IMR-90 (cell line): ENCODE measurements at regions not wholly inside any gene's neighbourhood (a gene's known extent, or its start where the extent isn't known, plus 50 kb on each side); places are given as distances from the start of the nearest gene placed in this dataset.

Source experiments
- ATAC-seq: fragments of 200-7000 bp; cut with Tn5 transposase; 2 replicates; pipeline ENCODE4 v1.9.1; 2020; ENCODE audit warnings: low read depth, mild to moderate bottlenecking, moderate library complexity
- BruUV-seq: library from RNA; stranded (reverse); fragments of 400-500 nt; replicated peaks from 2 replicates; lab custom pipeline; 2021; lab: Mats Ljungman, UMichigan
- CTCF ChIA-PET: fragments of 300-600 bp; formaldehyde crosslinking; extraction: SDS; loops from one replicate; lab custom pipeline; 2021; ENCODE audit warnings: antibody characterized with exemption; lab: Yijun Ruan, JAX
- POLR2A ChIA-PET: fragments of 300-600 bp; sonication (Branson Sonifier 250); formaldehyde crosslinking; loops from one replicate; lab custom pipeline; 2022; ENCODE audit warnings: antibody characterized with exemption; ENCODE audit not compliant: unreplicated experiment; lab: Charles Lee
- DNase-seq: peaks from one replicate; pipeline ENCODE4 v3.0.0; 2013
- H2AFZ ChIP-seq: replicated peaks from 2 replicates; pipeline ENCODE3; 2013; ENCODE audit warnings: low read length, mild to moderate bottlenecking; ENCODE audit not compliant: poor library complexity
- H2AK5ac ChIP-seq: 2 replicates; pipeline ENCODE4 v1.6.1; 2013; ENCODE audit warnings: low read depth, low read length, inconsistent platforms
- H2AK9ac ChIP-seq: replicated peaks from 2 replicates; pipeline ENCODE3; 2013; ENCODE audit warnings: mild to moderate bottlenecking, low read depth, low read length, moderate library complexity; ENCODE audit not compliant: poor library complexity
- H2BK120ac ChIP-seq: 2 replicates; pipeline ENCODE4 v1.6.1; 2013; ENCODE audit warnings: low read depth, low read length, inconsistent platforms
- H2BK15ac ChIP-seq: 3 replicates; pipeline ENCODE4 v1.6.1; 2013; ENCODE audit warnings: low read depth, low read length, inconsistent platforms
- H2BK20ac ChIP-seq: 2 replicates; pipeline ENCODE4 v1.6.1; 2013; ENCODE audit warnings: low read depth, mild to moderate bottlenecking, inconsistent platforms, low read length, moderate library complexity
- H2BK5ac ChIP-seq: 2 replicates; pipeline ENCODE4 v1.6.1; 2013; ENCODE audit warnings: mild to moderate bottlenecking, low read depth, low read length, inconsistent platforms; ENCODE audit not compliant: poor library complexity, severe bottlenecking
- H3K14ac ChIP-seq: replicated peaks from 2 replicates; pipeline ENCODE4 v1.6.1; 2013; ENCODE audit warnings: low read depth, low read length, inconsistent platforms
- H3K18ac ChIP-seq: 2 replicates; pipeline ENCODE4 v1.6.1; 2013; ENCODE audit warnings: low read depth, low read length, control low read depth
- H3K23ac ChIP-seq: 2 replicates; pipeline ENCODE4 v1.6.1; 2013; ENCODE audit warnings: low read depth, low read length, inconsistent platforms
- H3K27ac ChIP-seq: 2 replicates; pipeline ENCODE4 v1.5.1; 2013; ENCODE audit warnings: mild to moderate bottlenecking, control low read depth, low read length; ENCODE audit not compliant: insufficient read depth
- H3K27me3 ChIP-seq: 2 replicates; pipeline ENCODE4 v1.6.1; 2013; ENCODE audit warnings: low read length; ENCODE audit not compliant: control insufficient read depth, insufficient read depth
- H3K36me3 ChIP-seq: 2 replicates; pipeline ENCODE4 v1.6.1; 2013; ENCODE audit warnings: low read length, mixed read lengths; ENCODE audit not compliant: control insufficient read depth, insufficient read depth
- H3K4ac ChIP-seq: 2 replicates; pipeline ENCODE4 v1.6.1; 2013; ENCODE audit warnings: low read depth, low read length, inconsistent platforms
- H3K4me1 ChIP-seq: 2 replicates; pipeline ENCODE4 v1.6.1; 2013; ENCODE audit warnings: low read length, mixed read lengths; ENCODE audit not compliant: control insufficient read depth, insufficient read depth
- H3K4me2 ChIP-seq: 2 replicates; pipeline ENCODE4 v1.6.1; 2013; ENCODE audit warnings: low read depth, mild to moderate bottlenecking, control low read depth, low read length, moderate library complexity
- H3K4me3 ChIP-seq: 2 replicates; pipeline ENCODE4 v1.5.1; 2013; ENCODE audit warnings: low read depth, mild to moderate bottlenecking, control low read depth, low read length, moderate library complexity; ENCODE audit not compliant: insufficient read depth
- H3K56ac ChIP-seq: 2 replicates; pipeline ENCODE4 v1.6.1; 2013; ENCODE audit warnings: low read length, inconsistent platforms; ENCODE audit not compliant: insufficient read depth; ENCODE audit errors: extremely low read depth
- H3K79me1 ChIP-seq, 2 experiments: 2 replicates each; pipeline ENCODE4 v1.6.1; 2013; ENCODE audit warnings: low read length in 2 of 2, inconsistent platforms in 1 of 2, low read depth in 1 of 2
- H3K9ac ChIP-seq: 2 replicates; pipeline ENCODE4 v1.6.1; 2013; ENCODE audit warnings: low read depth, low read length, control low read depth
- H3K9me1 ChIP-seq: 2 replicates; pipeline ENCODE4 v1.6.1; 2013; ENCODE audit warnings: low read length, inconsistent platforms; ENCODE audit not compliant: insufficient read depth
- H3K9me3 ChIP-seq: 2 replicates; pipeline ENCODE4 v1.6.1; 2013; ENCODE audit warnings: low read length; ENCODE audit not compliant: control insufficient read depth, insufficient read depth
- H4K20me1 ChIP-seq: 2 replicates; pipeline ENCODE4 v1.6.1; 2013; ENCODE audit warnings: low read length, inconsistent platforms; ENCODE audit not compliant: insufficient read depth
- H4K5ac ChIP-seq: 2 replicates; pipeline ENCODE4 v1.6.1; 2013; ENCODE audit warnings: mild to moderate bottlenecking, low read depth, low read length, control low read depth
- H4K8ac ChIP-seq, 2 experiments: 2 replicates each; pipeline ENCODE4 v1.6.1; 2013; ENCODE audit warnings: low read depth in 2 of 2, low read length in 2 of 2, control low read depth in 1 of 2, inconsistent platforms in 1 of 2
- H4K91ac ChIP-seq: 2 replicates; pipeline ENCODE4 v1.6.1; 2013; ENCODE audit warnings: low read depth, low read length, inconsistent platforms; ENCODE audit not compliant: insufficient read depth
- CEBPB ChIP-seq: IDR thresholded peaks from 2 replicates; pipeline ENCODE4 v1.6.1; 2012; ENCODE audit warnings: low read depth, low read length, improper control_type of control experiment
- CHD1 ChIP-seq: IDR thresholded peaks from 2 replicates; pipeline ENCODE4 v1.6.1; 2012; ENCODE audit warnings: low read depth, low read length, improper control_type of control experiment
- WGBS, 2 experiments: methylation state at CpG; one replicate each; pipeline versions ENCODE4 v1.1.5 to v1.1.7; 2013; ENCODE audit warnings: missing lambda C conversion rate in 2 of 2; ENCODE audit not compliant: insufficient read length in 1 of 2; ENCODE audit errors: extremely low coverage in 2 of 2; 5-methylcytosine and 5-hydroxymethylcytosine counted together
- dilution Hi-C: fragments of 300-500 bp; cut with HindIII; formaldehyde crosslinking; loops from one replicate; pipeline ENCODE4 v1.14.3; 2018; ENCODE audit warnings: low sequenced_read_pairs; ENCODE audit not compliant: unreplicated experiment
- in situ Hi-C: fragments of 300-500 bp; cut with MboI; formaldehyde crosslinking; loops from 3 replicates; pipeline ENCODE4 v1.14.3; 2019; ENCODE audit warnings: low sequenced_read_pairs, inconsistent platforms, mixed read lengths
- intact Hi-C: fragments of 100-400 bp; cut with micrococcal nuclease; formaldehyde crosslinking; loops from 2 replicates; pipeline ENCODE4 v1.10.0; 2022

DNA sequence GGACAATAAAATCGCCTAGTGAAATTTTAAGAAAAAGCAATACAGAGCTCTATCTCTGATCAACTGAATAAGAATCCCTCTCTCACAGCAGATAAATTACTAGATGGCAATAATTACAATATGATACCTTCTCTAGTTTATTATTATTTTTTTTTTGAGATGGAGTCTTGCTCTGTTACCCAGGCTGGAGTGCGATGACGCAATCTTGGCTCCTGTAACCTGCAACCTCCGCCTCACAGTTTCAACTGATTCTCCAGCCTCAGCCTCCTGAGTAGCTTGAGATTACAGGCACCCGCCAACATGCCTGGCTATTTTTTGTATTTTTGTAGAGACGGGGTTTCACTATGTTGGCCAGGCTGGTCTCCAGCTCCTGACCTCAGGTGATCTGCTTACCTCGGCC lies 129.3 kb upstream of the PTCHD4 start:
- H3K4ac ChIP-seq, result no peak overlapping the region
- H3K4me1 ChIP-seq, result no peaks in the 10 kb centered on the region
- 0 out of 2 replicates have a peak, but pooled peaks cover 1% of the 10 kb centered on the region for H3K9me3 ChIP-seq
- ChIA-PET POLR2A (no interaction called here), CTCF (no interaction called here)
- no peak overlapping the region for H4K8ac ChIP-seq
- H4K20me1 ChIP-seq, result no peaks in the 10 kb centered on the region
- no peak overlapping the region for H3K27ac ChIP-seq
- no peak overlapping the region for H3K4me2 ChIP-seq
- H2AK5ac ChIP-seq, result no peak overlapping the region
- in situ Hi-C loops (no loop called here), intact Hi-C loops (no loop called here), dilution Hi-C loops (no loop called here)
- H2BK20ac ChIP-seq, result no peak overlapping the region
- no peak overlapping the region for H2BK15ac ChIP-seq
- H3K14ac ChIP-seq, result no peak overlapping the region
- no peak overlapping the region for H3K18ac ChIP-seq
- ATAC-seq, result no peak
- TF ChIP-seq CEBPB (peak; percentile 47; the same call in 1 of the 2 replicates), CHD1 (no peak)
- no peak overlapping the region for H3K23ac ChIP-seq
- H3K56ac ChIP-seq, result no peak overlapping the region
- H3K36me3 ChIP-seq, result no peaks in the 10 kb centered on the region
- no peak overlapping the region for H4K91ac ChIP-seq
- no peak overlapping the region for H3K4me3 ChIP-seq
- H2BK120ac ChIP-seq, result no peak overlapping the region
- BruUV-seq, result no TSS peak
- H4K5ac ChIP-seq, result no peak overlapping the region
- no peak overlapping the region for H2AK9ac ChIP-seq
- no peak for DNase-seq
- no peaks in the 10 kb centered on the region for H3K9me1 ChIP-seq
- H2AFZ ChIP-seq, result no peak overlapping the region
- WGBS, 2 experiments, result no CpG with 5 or more reads among the region's 7 CpGs
- no peak overlapping the region for H2BK5ac ChIP-seq
- H3K27me3 ChIP-seq, result no peaks in the 10 kb centered on the region
- H3K79me1 ChIP-seq, result no peaks in the 10 kb centered on the region
- H3K9ac ChIP-seq, result no peak overlapping the region
